ENCODE measurements at regions not wholly inside any gene's neighbourhood (a gene's known extent, or its start where the extent isn't known, plus 50 kb on each side); places are given as distances from the start of the nearest gene placed in this dataset.

DNA sequence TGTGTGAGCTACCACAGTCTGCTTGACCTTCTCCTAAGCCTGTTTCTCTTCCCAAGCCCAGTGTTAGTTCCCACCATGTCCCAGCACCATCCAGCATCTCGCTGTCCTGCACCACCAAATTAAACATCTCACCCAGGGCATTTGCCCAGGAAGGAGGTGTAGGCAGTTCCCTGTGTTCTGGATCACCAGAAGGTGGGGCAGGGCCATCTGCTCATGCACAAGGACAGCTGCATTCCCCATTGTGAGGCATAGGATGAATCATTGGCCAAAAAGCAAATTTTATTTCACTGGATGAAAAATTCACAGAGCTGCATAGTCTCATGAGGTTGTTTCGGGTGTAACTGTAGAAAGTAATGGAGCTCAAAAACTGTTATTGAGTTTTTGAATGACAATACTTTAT is 89.5 kb upstream of the GRIA1 start:
- no peak for TF ChIP-seq CTCF (IDR thresholded peaks at IDR 0.05)
- TF ChIP-seq POLR2A (IDR thresholded peaks at IDR 0.05), result no peak
- no peak for TF ChIP-seq POLR2AphosphoS5 (IDR thresholded peaks at IDR 0.05)
- TF ChIP-seq EP300 (IDR thresholded peaks at IDR 0.05), result no peak

Measured in upper lobe of left lung (tissue), 4 donors.